ENCODE measurements at regions not wholly inside any gene's neighbourhood (a gene's known extent, or its start where the extent isn't known, plus 50 kb on each side); places are given as distances from the start of the nearest gene placed in this dataset.

DNA sequence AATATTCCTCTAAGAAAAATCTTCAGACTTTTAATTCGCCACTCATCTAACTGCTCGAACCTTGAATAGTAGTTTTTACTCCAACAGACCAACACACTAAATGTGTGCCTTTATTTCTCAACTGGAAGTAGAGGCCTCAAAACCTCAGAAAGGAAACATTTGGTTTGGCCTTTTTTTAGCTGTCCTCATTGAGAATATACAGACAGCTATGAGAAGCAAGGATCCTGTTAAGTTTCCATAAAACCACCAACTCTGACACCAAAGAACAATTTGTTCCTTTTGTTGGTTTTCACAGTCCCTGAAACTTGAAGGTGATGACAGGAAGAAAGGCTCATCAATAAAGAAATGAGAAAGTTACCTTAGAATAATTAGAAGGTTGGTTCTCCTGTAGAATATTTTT lies 199.2 kb upstream of the MEOX2 start:
- TF ChIP-seq CTCF (IDR thresholded peaks at IDR 0.05; ENCODE audit: low read depth, low read length): no peak
- H3K36me3 ChIP-seq: no peaks in the 10 kb centered on the region
- no peak for DNase-seq
- H3K9me3 ChIP-seq (ENCODE audit: severe bottlenecking): no peaks in the 10 kb centered on the region
- H3K4me3 ChIP-seq (ENCODE audit: low read depth, low read length): no peak overlapping the region
- H3K27ac ChIP-seq: no peak overlapping the region
- no peaks in the 10 kb centered on the region for H3K27me3 ChIP-seq (ENCODE audit: insufficient read depth, low read depth, severe bottlenecking)

DNA sequence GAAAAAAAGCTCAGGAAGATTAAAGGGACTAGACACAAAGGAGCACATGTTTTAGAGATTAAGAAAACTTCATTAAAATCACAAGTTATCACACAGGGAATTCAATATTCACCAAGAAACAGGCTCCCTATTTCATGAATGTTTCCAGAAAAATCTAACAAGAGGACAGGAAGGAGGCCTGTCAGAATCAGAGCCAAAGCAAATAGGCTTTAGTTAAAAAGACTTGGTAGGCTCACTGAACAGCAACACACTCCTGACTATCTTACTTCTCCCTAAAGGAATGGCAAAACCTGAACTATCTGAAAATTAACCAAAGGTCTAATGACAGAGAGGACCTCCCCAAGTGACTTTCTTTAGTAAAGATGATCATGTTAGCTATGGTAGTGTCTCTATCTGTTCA lies 188.3 kb upstream of the MEOX2 start:
- H3K27me3 ChIP-seq (ENCODE audit: insufficient read depth, low read depth, severe bottlenecking): no peaks in the 10 kb centered on the region
- H3K27ac ChIP-seq: no peak overlapping the region
- H3K36me3 ChIP-seq: no peaks in the 10 kb centered on the region
- no peak for TF ChIP-seq CTCF (IDR thresholded peaks at IDR 0.05; ENCODE audit: low read depth, low read length)
- no peaks in the 10 kb centered on the region for H3K9me3 ChIP-seq (ENCODE audit: severe bottlenecking)
- DNase-seq: no peak
- no peak overlapping the region for H3K4me3 ChIP-seq (ENCODE audit: low read depth, low read length)

DNA sequence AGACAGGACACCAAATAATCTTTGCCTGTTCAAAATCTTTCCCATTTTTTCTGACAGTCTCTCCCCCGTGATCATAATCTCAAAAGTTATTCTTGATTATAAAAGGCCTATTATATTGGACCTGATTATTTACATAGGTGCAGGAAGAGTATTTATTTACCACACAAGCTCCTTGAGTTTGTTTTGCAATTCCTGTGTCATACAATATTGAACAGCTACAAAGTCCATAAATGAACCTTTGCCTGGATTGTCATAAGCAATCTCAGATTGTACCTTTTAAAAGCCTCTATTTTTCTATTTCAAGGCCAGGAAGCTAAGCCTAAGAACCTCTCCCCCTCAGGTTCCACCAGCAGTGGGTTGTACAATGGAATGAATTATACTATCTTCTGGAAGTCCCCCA lies 183.9 kb upstream of the MEOX2 start:
- Histone ChIP-seq H3K27ac (no peak overlapping the region), H3K36me3 (no peaks in the 10 kb centered on the region), H3K27me3 (ENCODE audit: insufficient read depth, low read depth, severe bottlenecking) (no peaks in the 10 kb centered on the region), H3K4me3 (ENCODE audit: low read depth, low read length) (no peak overlapping the region), H3K9me3 (ENCODE audit: severe bottlenecking) (no peaks in the 10 kb centered on the region)
- DNase-seq: no peak
- no peak for TF ChIP-seq CTCF (IDR thresholded peaks at IDR 0.05; ENCODE audit: low read depth, low read length)

DNA sequence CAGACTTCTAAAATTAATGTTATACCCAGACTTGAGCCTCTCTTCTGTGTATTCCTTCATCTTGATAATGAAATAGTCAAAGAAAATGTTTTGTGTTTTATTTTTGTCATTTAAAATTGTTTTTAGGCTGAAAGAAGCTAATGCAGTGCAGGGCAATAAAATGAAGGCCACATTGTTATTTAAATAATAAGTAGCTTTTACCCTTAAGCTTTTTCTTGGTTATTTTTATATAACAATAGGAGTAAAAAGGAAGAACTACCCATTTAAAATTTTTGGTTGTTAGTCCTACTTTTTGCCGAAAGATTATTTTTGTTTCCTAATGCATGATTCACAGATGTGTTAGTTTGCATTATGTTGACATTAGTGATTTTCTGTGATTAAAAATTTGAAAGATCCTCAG lies 181.0 kb upstream of the MEOX2 start:
- no peaks in the 10 kb centered on the region for H3K9me3 ChIP-seq (ENCODE audit: severe bottlenecking)
- H3K4me3 ChIP-seq (ENCODE audit: low read depth, low read length): no peak overlapping the region
- no peaks in the 10 kb centered on the region for H3K36me3 ChIP-seq
- no peak for DNase-seq
- no peaks in the 10 kb centered on the region for H3K27me3 ChIP-seq (ENCODE audit: insufficient read depth, low read depth, severe bottlenecking)
- TF ChIP-seq CTCF (IDR thresholded peaks at IDR 0.05; ENCODE audit: low read depth, low read length): no peak
- no peak overlapping the region for H3K27ac ChIP-seq

GRCh38 chr7:15866753-15867152 lies 180.3 kb upstream of the MEOX2 start:
- H3K27ac ChIP-seq: no peak overlapping the region
- no peaks in the 10 kb centered on the region for H3K36me3 ChIP-seq
- no peak for TF ChIP-seq CTCF (IDR thresholded peaks at IDR 0.05; ENCODE audit: low read depth, low read length)
- H3K4me3 ChIP-seq (ENCODE audit: low read depth, low read length): no peak overlapping the region
- DNase-seq: no peak
- no peaks in the 10 kb centered on the region for H3K9me3 ChIP-seq (ENCODE audit: severe bottlenecking)
- no peaks in the 10 kb centered on the region for H3K27me3 ChIP-seq (ENCODE audit: insufficient read depth, low read depth, severe bottlenecking)

GRCh38 chr7:15864626-15864991 lies 178.1 kb upstream of the MEOX2 start:
- Histone ChIP-seq H3K36me3 (no peaks in the 10 kb centered on the region), H3K9me3 (ENCODE audit: severe bottlenecking) (no peaks in the 10 kb centered on the region), H3K4me3 (ENCODE audit: low read depth, low read length) (no peak overlapping the region), H3K27me3 (ENCODE audit: insufficient read depth, low read depth, severe bottlenecking) (no peaks in the 10 kb centered on the region), H3K27ac (no peak overlapping the region)
- DNase-seq: no peak
- no peak for TF ChIP-seq CTCF (IDR thresholded peaks at IDR 0.05; ENCODE audit: low read depth, low read length)

All from WERI-Rb-1 (cell line).